BLaER1 (cell line): ENCODE measurements at regions not wholly inside any gene's neighbourhood (a gene's known extent, or its start where the extent isn't known, plus 50 kb on each side); places are given as distances from the start of the nearest gene placed in this dataset.
"Not testable (repeated sequence)": the region's sequence is repeated elsewhere in the genome, so short reads cannot be mapped to it uniquely, and the experiment has no call there.

Source experiments
- H3K27ac ChIP-seq: shearing (Covaris generic); formaldehyde crosslinking; 2 replicates; pipeline ENCODE4 v1.8.1; 2022
- H3K27me3 ChIP-seq: shearing (Covaris generic); formaldehyde crosslinking; 2 replicates; pipeline ENCODE4 v1.8.1; 2022
- H3K36me3 ChIP-seq: shearing (Covaris generic); formaldehyde crosslinking; 2 replicates; pipeline ENCODE4 v1.8.1; 2022
- H3K4me1 ChIP-seq: shearing (Covaris generic); formaldehyde crosslinking; 2 replicates; pipeline ENCODE4 v1.8.1; 2022
- H3K4me2 ChIP-seq: shearing (Covaris generic); formaldehyde crosslinking; 2 replicates; pipeline ENCODE4 v1.8.1; 2022
- H3K4me3 ChIP-seq: shearing (Covaris generic); formaldehyde crosslinking; 2 replicates; pipeline ENCODE4 v1.8.1; 2022
- H3K9ac ChIP-seq: shearing (Covaris generic); formaldehyde crosslinking; 2 replicates; pipeline ENCODE4 v1.8.1; 2022
- H3K9me3 ChIP-seq: shearing (Covaris generic); formaldehyde crosslinking; 2 replicates; pipeline ENCODE4 v1.8.1; 2022
- H4K20me1 ChIP-seq: shearing (Covaris generic); formaldehyde crosslinking; 2 replicates; pipeline ENCODE4 v1.8.1; 2022
- Cebpa-rat ChIP-seq: shearing (Covaris generic); IDR thresholded peaks from 2 replicates; pipeline ENCODE4 v1.8.1; 2022

DNA sequence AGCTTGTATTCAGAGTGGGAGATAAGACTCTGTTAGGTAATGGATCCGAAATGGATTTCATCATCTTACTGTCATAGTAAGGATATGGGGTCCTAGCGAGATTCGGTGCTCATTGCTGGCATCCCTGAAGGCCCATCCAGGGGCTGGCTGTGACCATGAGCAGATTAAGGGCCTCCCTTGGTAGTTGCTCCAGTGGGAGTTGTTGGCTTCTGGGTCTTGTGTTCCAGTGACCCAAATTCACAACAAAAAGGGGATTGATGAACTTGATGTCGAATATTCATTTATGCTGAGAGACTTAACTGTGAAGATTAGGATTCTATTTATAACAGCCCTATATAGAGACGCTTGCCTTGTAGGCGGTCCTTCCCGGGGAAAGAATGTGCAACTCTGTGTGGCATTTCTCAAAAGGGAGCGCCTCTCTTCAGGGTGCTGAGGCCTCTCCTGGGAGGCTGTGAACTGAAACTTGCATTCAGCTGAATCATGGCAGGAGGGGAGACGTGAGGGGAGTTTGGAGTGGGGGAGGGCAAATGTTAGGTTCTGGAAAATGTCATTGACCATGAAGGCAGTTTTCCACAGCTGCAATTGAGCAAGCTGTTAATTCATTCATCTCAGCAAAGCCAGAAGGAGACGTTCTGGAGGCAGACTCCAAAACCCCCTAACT lies 233.1 kb upstream of the FZD8 start:
- peak overlapping the region; percentile 59 for H3K4me2 ChIP-seq
- peaks cover 60% of the 10 kb centered on the region for H3K4me1 ChIP-seq
- no peak overlapping the region for H3K27ac ChIP-seq
- no peak for TF ChIP-seq Cebpa-rat
- H3K9ac ChIP-seq: no peak overlapping the region
- no peaks in the 10 kb centered on the region for H3K27me3 ChIP-seq
- H3K4me3 ChIP-seq: no peak overlapping the region
- no peaks in the 10 kb centered on the region for H3K9me3 ChIP-seq
- H4K20me1 ChIP-seq: no peaks in the 10 kb centered on the region
- no peaks in the 10 kb centered on the region for H3K36me3 ChIP-seq

DNA sequence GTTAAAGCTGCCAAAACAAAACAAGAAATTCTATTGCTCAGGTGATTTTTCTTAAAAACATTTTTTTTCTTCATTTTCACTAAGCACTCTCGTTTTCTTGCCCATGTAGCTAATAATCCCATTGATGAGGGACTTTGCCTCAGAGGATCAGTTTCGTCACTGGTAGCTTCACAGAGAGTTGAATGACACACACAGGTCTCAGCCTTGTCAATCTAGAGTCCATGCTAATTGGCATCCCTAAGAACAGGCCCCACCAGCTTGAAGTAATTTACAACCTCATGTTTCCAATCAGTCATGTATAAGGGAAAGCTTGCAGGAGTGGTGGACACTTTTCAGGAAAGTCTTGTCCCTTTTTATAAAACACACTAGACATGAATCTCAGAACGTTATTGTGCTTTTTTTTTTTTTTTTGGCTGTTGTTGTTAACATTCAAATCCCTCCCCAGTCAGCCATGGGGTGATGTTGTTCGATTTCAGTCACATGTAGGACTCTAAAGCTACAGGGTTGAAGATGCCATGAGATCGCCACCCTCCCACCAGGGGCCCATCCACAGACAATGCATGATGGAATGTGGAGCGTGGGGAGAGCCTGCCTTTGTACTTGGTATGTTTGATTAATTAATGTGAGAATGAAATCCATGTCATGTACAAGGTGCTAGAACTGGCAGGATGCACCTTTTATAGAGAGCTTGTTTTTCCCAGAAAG lies 232.4 kb upstream of the FZD8 start:
- Histone ChIP-seq H3K9me3 (no peaks in the 10 kb centered on the region), H4K20me1 (no peaks in the 10 kb centered on the region), H3K9ac (no peak overlapping the region), H3K27ac (no peak overlapping the region), H3K27me3 (no peaks in the 10 kb centered on the region), H3K36me3 (no peaks in the 10 kb centered on the region), H3K4me2 (peak overlapping the region; percentile 59), H3K4me1 (peaks cover 67% of the 10 kb centered on the region), H3K4me3 (no peak overlapping the region)
- no peak for TF ChIP-seq Cebpa-rat

DNA sequence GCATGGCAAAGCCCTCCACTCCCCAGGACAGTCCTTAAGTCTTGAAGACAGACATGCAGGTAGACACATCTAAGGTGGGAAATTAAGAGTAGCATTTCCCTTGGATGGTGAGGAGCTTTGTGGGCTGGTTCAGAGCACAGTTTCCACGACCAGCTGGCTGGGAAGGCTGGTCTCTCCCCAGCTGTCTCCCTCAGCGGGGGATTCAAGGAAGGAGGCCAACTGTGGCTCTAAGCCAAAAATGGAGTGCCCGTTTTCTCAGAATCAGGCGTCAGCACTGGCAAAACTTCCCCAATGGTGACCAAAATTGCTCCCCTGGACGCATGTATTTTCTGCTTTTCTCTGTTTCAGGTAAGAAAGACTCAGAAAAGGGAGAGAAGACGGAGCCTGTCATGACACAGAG lies 230.6 kb upstream of the FZD8 start:
- peaks cover 79% of the 10 kb centered on the region for H3K4me1 ChIP-seq
- H3K9me3 ChIP-seq: no peaks in the 10 kb centered on the region
- no peak overlapping the region for H3K4me3 ChIP-seq
- H4K20me1 ChIP-seq: no peaks in the 10 kb centered on the region
- no peaks in the 10 kb centered on the region for H3K36me3 ChIP-seq
- H3K27me3 ChIP-seq: no peaks in the 10 kb centered on the region
- peak overlapping the region; percentile 78 for H3K4me2 ChIP-seq
- TF ChIP-seq Cebpa-rat: no peak
- H3K27ac ChIP-seq: peak overlapping the region; percentile 67
- H3K9ac ChIP-seq: 0 out of 2 replicates have a peak overlapping the region, but pooled peaks have one; percentile 5

DNA sequence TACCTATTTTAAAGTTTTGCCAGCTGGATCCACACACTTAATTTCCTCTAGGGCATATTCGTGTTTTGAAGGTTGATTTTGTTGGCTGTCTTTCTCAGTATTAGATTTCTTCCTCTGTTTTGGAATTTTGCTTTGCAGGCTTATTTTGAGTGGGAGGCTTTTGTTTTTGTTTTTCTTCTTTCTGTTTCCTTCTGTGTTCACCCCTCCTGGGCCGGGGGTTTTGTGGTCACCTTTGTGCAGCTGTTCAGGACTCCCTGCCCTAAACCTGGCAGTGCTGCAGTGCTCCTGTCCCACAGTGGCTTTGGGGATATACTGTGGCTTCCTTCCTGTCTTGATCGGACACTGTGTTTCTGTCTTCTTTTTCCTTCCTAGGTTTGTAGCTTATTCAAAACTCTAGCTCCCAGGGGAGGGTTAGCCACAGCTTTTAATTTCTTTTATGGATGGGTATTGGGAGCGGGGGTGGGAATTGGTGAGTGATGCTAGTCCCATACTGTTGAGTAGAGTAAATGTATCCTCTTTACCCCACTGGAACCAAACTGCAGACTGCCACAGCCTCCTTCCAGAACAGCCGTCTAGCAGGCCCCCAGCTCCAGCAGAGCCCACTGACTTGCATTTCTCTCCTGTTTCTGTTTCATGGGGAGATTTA lies 228.7 kb upstream of the FZD8 start:
- Histone ChIP-seq H3K27me3 (no peaks in the 10 kb centered on the region), H3K9me3 (no peaks in the 10 kb centered on the region), H4K20me1 (no peaks in the 10 kb centered on the region), H3K27ac (peak overlapping the region; percentile 67), H3K9ac (peak overlapping the region; percentile 24; the same call in 1 of the 2 replicates), H3K36me3 (no peaks in the 10 kb centered on the region), H3K4me1 (peaks cover 71% of the 10 kb centered on the region), H3K4me2 (peak overlapping the region; percentile 78), H3K4me3 (no peak overlapping the region)
- TF ChIP-seq Cebpa-rat: no peak

DNA sequence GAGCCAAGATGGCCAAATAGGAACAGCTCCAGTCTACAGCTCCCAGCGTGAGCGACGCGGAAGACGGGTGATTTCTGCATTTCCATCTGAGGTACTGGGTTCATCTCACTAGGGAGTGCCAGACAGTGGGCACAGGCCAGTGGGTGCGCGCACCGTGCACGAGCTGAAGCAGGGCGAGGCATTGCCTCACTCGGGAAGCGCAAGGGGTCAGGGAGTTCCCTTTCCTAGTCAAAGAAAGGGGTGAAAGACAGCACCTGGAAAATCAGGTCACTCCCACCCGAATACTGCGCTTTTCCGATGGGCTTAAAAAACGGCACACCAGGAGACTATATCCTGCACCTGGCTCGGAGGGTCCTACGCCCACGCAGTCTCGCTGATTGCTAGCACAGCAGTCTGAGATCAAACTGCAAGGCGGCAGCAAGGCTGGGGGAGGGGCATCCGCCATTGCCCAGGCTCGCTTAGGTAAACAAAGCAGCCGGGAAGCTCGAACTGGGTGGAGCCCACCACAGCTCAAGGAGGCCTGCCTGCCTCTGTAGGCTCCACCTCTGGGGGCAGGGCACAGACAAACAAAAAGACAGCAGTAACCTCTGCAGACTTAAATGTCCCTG lies 216.7 kb upstream of the FZD8 start:
- not testable (repeated sequence) for H3K4me2 ChIP-seq, H3K9ac ChIP-seq, H3K9me3 ChIP-seq, H3K27ac ChIP-seq, H3K4me3 ChIP-seq, H4K20me1 ChIP-seq, H3K36me3 ChIP-seq, H3K4me1 ChIP-seq, H3K27me3 ChIP-seq

DNA sequence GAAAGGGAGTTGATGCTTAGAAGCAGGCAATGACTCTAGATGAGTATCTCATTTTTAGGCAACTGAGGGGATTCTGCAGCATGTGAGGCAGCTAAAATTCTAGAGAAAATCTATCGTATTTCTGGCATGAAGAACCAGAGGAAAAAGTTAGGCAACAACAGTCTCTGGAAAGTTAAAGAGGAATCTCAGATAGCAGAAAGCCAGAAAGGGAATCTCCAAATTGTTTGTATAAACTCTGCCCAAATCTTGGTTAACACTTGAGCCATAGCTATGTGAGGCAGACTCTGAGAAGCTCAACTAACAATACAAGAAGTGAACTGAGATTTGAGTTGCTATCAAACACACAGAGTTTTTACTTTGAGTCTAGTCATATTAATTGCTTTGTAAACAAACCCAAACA lies 215.8 kb upstream of the FZD8 start:
- H3K4me1 ChIP-seq: no peaks in the 10 kb centered on the region
- no peaks in the 10 kb centered on the region for H3K36me3 ChIP-seq
- no peaks in the 10 kb centered on the region for H4K20me1 ChIP-seq
- no peaks in the 10 kb centered on the region for H3K9me3 ChIP-seq
- H3K4me3 ChIP-seq: no peak overlapping the region
- H3K27ac ChIP-seq: no peak overlapping the region
- H3K9ac ChIP-seq: no peak overlapping the region
- H3K27me3 ChIP-seq: no peaks in the 10 kb centered on the region
- TF ChIP-seq Cebpa-rat: no peak
- no peak overlapping the region for H3K4me2 ChIP-seq

DNA sequence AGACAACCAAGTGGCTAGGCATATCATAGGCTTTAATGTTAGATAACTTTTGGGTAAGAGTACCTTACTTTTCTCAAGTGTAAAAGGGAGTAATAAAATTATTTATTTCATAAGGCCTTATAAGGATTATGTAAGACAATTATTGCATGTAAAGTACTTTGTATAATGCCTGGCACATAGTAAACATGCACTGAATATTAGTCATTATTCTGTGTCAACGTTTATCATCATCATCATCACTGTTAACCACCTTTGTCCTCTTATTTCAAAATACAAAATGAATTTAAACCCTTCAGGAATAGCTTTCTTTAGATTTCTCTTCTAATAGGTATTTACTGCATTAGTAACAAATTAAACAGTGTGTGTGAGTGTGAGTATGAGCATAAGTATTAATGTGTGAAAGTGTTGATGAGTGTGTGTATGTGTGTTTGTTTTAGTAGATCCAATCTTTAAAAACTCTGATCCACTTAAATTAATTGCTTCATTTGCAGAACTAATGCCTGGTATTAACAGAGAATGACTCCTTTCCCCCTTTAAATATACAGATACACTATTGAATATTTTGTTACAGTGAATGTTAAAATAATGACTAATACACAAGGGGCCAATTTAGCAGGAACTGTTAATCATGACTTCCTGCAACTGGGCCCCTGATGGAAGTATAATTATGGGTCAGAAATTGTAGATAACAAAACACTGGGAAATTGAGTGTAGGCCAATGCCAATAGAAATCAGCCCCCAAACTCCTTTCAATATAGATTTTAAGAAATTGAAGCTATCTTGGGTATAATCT lies 213.3 kb upstream of the FZD8 start:
- no peaks in the 10 kb centered on the region for H3K4me1 ChIP-seq
- no peaks in the 10 kb centered on the region for H3K9me3 ChIP-seq
- no peak overlapping the region for H3K9ac ChIP-seq
- H3K36me3 ChIP-seq: no peaks in the 10 kb centered on the region
- no peak overlapping the region for H3K27ac ChIP-seq
- H3K4me2 ChIP-seq: no peak overlapping the region
- no peak for TF ChIP-seq Cebpa-rat
- H3K27me3 ChIP-seq: no peaks in the 10 kb centered on the region
- H3K4me3 ChIP-seq: no peak overlapping the region
- no peaks in the 10 kb centered on the region for H4K20me1 ChIP-seq

DNA sequence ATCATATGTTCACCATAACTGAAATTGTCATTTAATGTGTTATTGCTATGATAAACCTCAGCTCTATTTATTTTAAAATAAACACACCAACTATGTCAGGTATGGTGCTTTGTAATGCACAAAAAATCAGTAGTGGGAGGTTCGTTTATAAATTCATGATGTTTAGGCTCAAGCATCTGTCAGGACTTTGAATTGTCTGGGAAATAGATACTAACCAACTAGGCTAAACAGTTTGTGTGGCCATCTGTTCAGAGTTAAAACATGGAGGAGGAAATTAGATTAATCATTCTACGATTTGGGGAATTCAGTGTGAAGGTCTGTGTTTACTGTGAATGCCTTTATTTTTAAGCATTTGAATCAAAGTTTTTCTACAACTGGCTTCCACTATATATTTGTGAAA lies 212.6 kb upstream of the FZD8 start:
- Histone ChIP-seq H3K9ac (no peak overlapping the region), H3K27me3 (no peaks in the 10 kb centered on the region), H3K4me3 (no peak overlapping the region), H3K9me3 (no peaks in the 10 kb centered on the region), H3K36me3 (no peaks in the 10 kb centered on the region), H3K4me2 (no peak overlapping the region), H3K27ac (no peak overlapping the region), H3K4me1 (no peaks in the 10 kb centered on the region), H4K20me1 (no peaks in the 10 kb centered on the region)
- no peak for TF ChIP-seq Cebpa-rat

DNA sequence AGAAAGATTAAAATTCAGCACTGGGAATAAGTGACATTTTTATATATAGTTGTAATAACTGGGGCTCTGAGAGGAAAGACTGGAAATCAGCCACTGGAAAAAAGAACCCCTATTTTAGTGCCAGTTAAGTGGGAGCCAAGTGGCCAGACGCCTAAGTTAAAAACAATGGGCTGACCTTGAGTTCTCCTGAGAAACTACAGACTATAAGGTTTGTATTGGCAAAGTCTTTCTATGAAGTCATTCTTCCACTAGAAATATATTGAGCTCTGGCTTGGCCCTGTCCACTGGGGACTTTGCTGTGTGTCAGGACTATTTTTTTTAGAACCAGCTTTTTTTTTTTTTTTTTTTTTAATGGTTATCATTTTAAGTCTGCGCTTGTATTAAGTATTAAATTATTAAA lies 210.6 kb upstream of the FZD8 start:
- no peak for TF ChIP-seq Cebpa-rat
- Histone ChIP-seq H3K27me3 (no peaks in the 10 kb centered on the region), H3K4me1 (no peaks in the 10 kb centered on the region), H3K36me3 (no peaks in the 10 kb centered on the region), H3K4me2 (no peak overlapping the region), H3K27ac (no peak overlapping the region), H4K20me1 (no peaks in the 10 kb centered on the region), H3K9me3 (no peaks in the 10 kb centered on the region), H3K9ac (no peak overlapping the region), H3K4me3 (no peak overlapping the region)
